NCI-H774 (cell line): ENCODE measurements at regions not wholly inside any gene's neighbourhood (a gene's known extent, or its start where the extent isn't known, plus 50 kb on each side); places are given as distances from the start of the nearest gene placed in this dataset.

Experiments
- DNase-seq: peaks from one replicate; lab custom pipeline; 2025; lab: John Stamatoyannopoulos, UW

GRCh38 chr4:25528391-25528790, 127.3 kb upstream of the SLC34A2 start:
- DNase-seq, result no peak

GRCh38 chr4:25531272-25531671, 124.4 kb upstream of the SLC34A2 start:
- no peak for DNase-seq

DNA sequence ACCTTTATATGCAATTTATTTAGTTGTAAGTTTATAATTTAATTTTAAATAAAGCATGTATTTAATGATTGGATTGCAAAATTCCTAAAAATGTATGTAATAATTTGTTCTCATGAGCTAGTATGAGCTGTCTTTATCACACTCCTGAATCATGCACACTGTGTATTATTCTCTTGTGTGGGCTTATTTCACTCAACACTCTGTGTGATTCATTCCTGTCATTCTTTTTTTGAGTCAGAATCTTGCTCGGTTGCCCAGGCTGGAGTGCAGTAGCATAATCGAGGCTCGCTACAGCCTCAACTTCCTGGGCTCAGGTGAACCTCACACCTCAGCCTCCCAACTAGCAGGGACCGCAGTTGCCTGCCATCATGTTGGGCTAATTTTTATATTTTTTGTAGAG, 123.1 kb upstream of the SLC34A2 start:
- no peak for DNase-seq

DNA sequence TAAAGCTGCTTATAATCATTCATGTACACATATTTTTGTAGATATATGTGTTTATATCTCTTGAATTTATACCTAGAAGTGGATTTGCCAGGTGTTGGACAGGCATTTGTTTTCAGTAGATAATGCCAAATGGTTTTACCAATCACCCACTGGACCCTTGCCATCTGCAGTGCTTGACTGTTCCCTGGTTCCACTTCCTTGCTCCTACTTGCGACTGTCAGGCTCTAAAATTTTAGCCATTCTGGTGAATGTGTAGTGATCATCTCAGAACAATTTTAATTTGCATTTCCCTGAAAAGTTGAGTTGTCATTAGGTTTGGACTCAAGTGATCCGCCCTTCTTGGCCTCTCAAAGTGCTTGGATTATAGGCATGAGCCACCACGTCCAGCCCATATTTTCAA, 122.4 kb upstream of the SLC34A2 start:
- no peak for DNase-seq

- DNase-seq, result no peak
Observed at GRCh38 chr4:25535278-25535677, 120.4 kb upstream of the SLC34A2 start.

GRCh38 chr4:25535701-25536473, 119.8 kb upstream of the SLC34A2 start:
- no peak for DNase-seq

- DNase-seq, result no peak
Observed at GRCh38 chr4:25536564-25537320, 118.9 kb upstream of the SLC34A2 start.

- DNase-seq, result no peak
Observed at GRCh38 chr4:25538430-25538829, 117.2 kb upstream of the SLC34A2 start.

GRCh38 chr4:25539241-25539640, 116.4 kb upstream of the SLC34A2 start:
- DNase-seq, result no peak

GRCh38 chr4:25540734-25541133, 114.9 kb upstream of the SLC34A2 start:
- no peak for DNase-seq

GRCh38 chr4:25547343-25547742, 108.3 kb upstream of the SLC34A2 start:
- DNase-seq, result no peak

DNA sequence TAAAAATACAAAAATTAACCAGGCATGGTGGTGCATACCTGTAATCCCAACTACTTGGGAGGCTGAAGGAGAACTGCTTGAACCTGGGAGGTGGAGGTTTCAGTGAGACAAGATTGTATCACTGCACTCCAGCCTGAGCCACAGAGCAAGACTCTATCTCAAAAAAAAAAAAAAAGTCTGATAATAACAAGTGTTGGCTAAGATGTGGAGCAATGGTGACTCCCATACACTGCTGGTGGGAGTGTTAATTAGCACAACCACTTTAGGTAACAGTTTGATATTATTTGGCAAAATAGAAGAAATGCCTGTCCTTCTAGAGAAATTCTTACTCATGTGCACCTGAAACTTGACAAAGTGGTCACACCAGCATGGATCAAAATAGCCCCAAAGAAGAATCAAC, 106.2 kb upstream of the SLC34A2 start:
- no peak for DNase-seq

GRCh38 chr4:25550376-25551030, 105.1 kb upstream of the SLC34A2 start:
- DNase-seq, result no peak

GRCh38 chr4:25551605-25552004, 104.0 kb upstream of the SLC34A2 start:
- DNase-seq, result no peak

GRCh38 chr4:25552580-25553271, 102.9 kb upstream of the SLC34A2 start:
- no peak for DNase-seq

GRCh38 chr4:25559508-25559907, 96.1 kb upstream of the SLC34A2 start:
- no peak for DNase-seq

GRCh38 chr4:25560605-25561004, 95.0 kb upstream of the SLC34A2 start:
- no peak for DNase-seq

GRCh38 chr4:25563071-25563564, 92.5 kb upstream of the SLC34A2 start:
- peak; percentile 58 for DNase-seq

DNA sequence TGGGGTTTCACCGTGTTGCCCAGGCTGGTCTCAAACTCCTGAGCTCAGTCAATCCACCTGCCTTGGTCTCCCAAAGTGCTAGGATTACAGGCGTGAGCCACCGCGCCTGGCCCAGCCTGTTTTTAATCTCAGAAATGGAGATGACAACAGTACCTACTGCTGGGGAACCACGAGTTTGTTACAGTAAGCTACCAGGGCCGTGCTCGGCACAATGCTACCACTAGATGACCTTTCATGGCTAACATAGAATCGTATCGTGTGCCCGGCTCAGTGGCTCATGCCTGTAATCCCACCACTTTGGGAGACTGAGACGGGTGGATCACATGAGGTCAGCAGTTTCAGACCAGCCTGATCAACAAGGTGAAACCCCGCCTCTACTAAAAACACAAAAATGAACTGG, 90.8 kb upstream of the SLC34A2 start:
- no peak for DNase-seq

DNA sequence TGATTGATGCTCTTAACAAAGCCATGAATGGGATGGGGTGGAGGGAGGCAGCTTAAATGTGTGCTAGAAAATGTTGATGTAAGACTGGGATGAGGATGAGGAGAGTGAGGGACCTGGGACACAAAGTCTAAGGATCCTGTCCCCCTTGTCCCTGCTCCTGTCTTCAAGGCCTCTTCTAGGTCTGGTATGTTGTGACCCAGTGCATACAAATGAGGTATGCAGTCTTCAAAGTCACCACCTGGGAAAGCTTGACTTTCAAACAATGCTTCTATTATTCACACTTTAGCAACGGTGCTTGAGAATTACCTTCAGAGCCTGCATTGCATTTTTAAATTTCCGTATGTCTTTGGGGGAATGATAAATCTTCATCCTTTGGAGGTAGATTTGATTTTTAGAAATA, 88.4 kb upstream of the SLC34A2 start:
- no peak for DNase-seq

GRCh38 chr4:25569716-25570115, 85.9 kb upstream of the SLC34A2 start:
- no peak for DNase-seq

GRCh38 chr4:25575611-25576010, 80.0 kb upstream of the SLC34A2 start:
- no peak for DNase-seq
